BJ (cell line): ENCODE measurements at regions not wholly inside any gene's neighbourhood (a gene's known extent, or its start where the extent isn't known, plus 50 kb on each side); places are given as distances from the start of the nearest gene placed in this dataset.

ENCODE experiments used
- CTCF ChIA-PET: fragments of 350-600 bp; formaldehyde crosslinking; extraction: SDS; loops from one replicate; lab custom pipeline; 2021; ENCODE audit warnings: antibody characterized with exemption, inconsistent platforms; lab: Yijun Ruan, JAX
- POLR2A ChIA-PET: fragments of 300-600 bp; sonication (Branson Sonifier 250); formaldehyde crosslinking; extraction: SDS; loops from one replicate; lab custom pipeline; 2021; ENCODE audit warnings: antibody characterized with exemption; lab: Charles Lee
- DNase-seq: peaks from one replicate; pipeline ENCODE4 v3.0.0-alpha.2; 2011; ENCODE audit warnings: low read depth
- H3K27me3 ChIP-seq: 2 replicates; pipeline ENCODE4 v1.6.0; 2011; ENCODE audit warnings: low read length; ENCODE audit not compliant: control insufficient read depth, insufficient read depth
- H3K36me3 ChIP-seq: 2 replicates; pipeline ENCODE4 v1.5.1; 2011; ENCODE audit warnings: low read length; ENCODE audit not compliant: control insufficient read depth, insufficient read depth
- H3K4me3 ChIP-seq: 2 replicates; pipeline ENCODE4 v1.5.1; 2011; ENCODE audit warnings: low read depth, mild to moderate bottlenecking, control low read depth, low read length
- CTCF ChIP-seq: IDR thresholded peaks from 2 replicates; pipeline ENCODE4 v1.5.1; 2011; ENCODE audit warnings: low read depth, mild to moderate bottlenecking, control low read depth, inconsistent platforms, low read length, moderate library complexity; ENCODE audit not compliant: insufficient read depth

GRCh38 chr9:34826999-34827538, 117.1 kb upstream of the CCL21 start:
- POLR2A ChIA-PET, result no interaction called here
- TF ChIP-seq CTCF, result no peak
- CTCF ChIA-PET, result no interaction called here
- H3K4me3 ChIP-seq, result no peak overlapping the region
- peaks cover 2% of the 10 kb centered on the region; the same call in 1 of the 2 replicates for H3K27me3 ChIP-seq
- H3K36me3 ChIP-seq, result no peaks in the 10 kb centered on the region
- DNase-seq, result no peak

DNA sequence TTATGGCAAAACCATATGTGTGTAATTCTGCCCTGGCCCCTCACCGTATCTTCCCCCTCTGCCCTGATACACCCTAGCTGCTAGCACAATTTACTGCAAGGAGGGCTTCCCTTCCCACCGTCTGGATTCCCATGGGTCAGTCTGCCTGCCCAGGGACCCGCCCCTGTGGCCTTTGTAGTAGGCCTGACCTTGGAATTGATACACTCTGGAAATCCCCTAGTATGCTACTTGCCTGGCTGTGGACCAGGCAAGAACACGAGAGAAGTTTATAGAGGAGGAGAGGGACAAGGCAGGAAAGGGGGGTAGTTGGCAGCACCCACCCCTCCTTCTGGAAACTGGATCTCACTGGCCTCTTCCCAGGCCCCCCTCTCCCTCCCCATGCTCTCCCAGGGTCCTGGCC, 115.8 kb upstream of the CCL21 start:
- Histone ChIP-seq H3K27me3 (peaks cover 2% of the 10 kb centered on the region; the same call in 1 of the 2 replicates), H3K36me3 (no peaks in the 10 kb centered on the region), H3K4me3 (no peak overlapping the region)
- CTCF ChIA-PET, result no interaction called here
- no peak for TF ChIP-seq CTCF
- POLR2A ChIA-PET, result no interaction called here
- DNase-seq, result no peak

DNA sequence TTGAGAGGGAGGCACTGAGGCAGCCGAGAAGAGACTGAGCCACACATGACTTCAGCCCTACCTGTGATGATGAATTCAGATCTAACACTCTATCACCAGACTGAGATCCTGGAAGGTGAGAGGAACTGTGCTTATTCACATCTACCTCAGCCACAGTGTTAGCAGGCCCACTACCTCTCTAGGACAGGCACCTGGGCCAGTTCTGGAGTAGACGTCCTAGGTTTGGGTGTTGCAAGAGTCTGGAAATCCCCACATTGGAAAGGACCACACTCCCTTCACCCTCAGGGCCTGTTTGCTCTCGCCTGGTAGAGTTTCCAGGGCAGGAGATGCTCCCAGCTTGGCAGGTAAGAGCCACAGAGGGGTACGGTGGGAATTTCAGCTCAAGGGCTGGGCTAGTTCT, 113.8 kb upstream of the CCL21 start:
- CTCF ChIA-PET, result no interaction called here
- POLR2A ChIA-PET, result no interaction called here
- H3K36me3 ChIP-seq, result no peaks in the 10 kb centered on the region
- H3K27me3 ChIP-seq, result peaks cover 2% of the 10 kb centered on the region; the same call in 1 of the 2 replicates
- no peak overlapping the region for H3K4me3 ChIP-seq
- DNase-seq, result no peak
- no peak for TF ChIP-seq CTCF

GRCh38 chr9:34810187-34810524, 100.2 kb upstream of the CCL21 start:
- no peaks in the 10 kb centered on the region for H3K36me3 ChIP-seq
- DNase-seq, result no peak
- no peak for TF ChIP-seq CTCF
- POLR2A ChIA-PET, result no interaction called here
- H3K4me3 ChIP-seq, result no peak overlapping the region
- CTCF ChIA-PET, result interaction anchor here (1.2 kb wide), 1 partner anchor 89 kb away, joined by 3 read pairs; no protein-coding TSS in a partner anchor
- H3K27me3 ChIP-seq, result peaks cover 17% of the 10 kb centered on the region

GRCh38 chr9:34809504-34810186, 99.7 kb upstream of the CCL21 start:
- peak; percentile 43 for TF ChIP-seq CTCF
- Histone ChIP-seq H3K4me3 (no peak overlapping the region), H3K36me3 (no peaks in the 10 kb centered on the region), H3K27me3 (peaks cover 17% of the 10 kb centered on the region)
- CTCF ChIA-PET, result interaction anchor here (1.2 kb wide), 1 partner anchor 90 kb away, joined by 3 read pairs; no protein-coding TSS in a partner anchor
- POLR2A ChIA-PET, result interaction anchor here (0.5 kb wide), 1 partner anchor 68 kb away, joined by 7 read pairs; no protein-coding TSS in a partner anchor
- DNase-seq, result no peak
